Endodermal cell (in vitro differentiated cells): ENCODE measurements at regions not wholly inside any gene's neighbourhood (a gene's known extent, or its start where the extent isn't known, plus 50 kb on each side); places are given as distances from the start of the nearest gene placed in this dataset.

Source experiments
- DNase-seq: peaks from one replicate; pipeline ENCODE4 v3.0.0-alpha.2; 2017
- H3K27ac ChIP-seq: 2 replicates; pipeline ENCODE4 v1.5.1; 2013; ENCODE audit warnings: mild to moderate bottlenecking, low read depth, low read length, moderate library complexity
- H3K27me3 ChIP-seq: 2 replicates; pipeline ENCODE4 v1.6.1; 2013; ENCODE audit warnings: mild to moderate bottlenecking, low read length, moderate library complexity; ENCODE audit not compliant: insufficient read depth, control insufficient read depth, poor library complexity, severe bottlenecking
- H3K36me3 ChIP-seq: 2 replicates; pipeline ENCODE4 v1.7.0; 2013; ENCODE audit warnings: mild to moderate bottlenecking, low read length, moderate library complexity; ENCODE audit not compliant: control insufficient read depth, insufficient read depth
- H3K4me1 ChIP-seq: one replicate; pipeline ENCODE4 v1.7.0; 2013; ENCODE audit warnings: low read length; ENCODE audit not compliant: control insufficient read depth, insufficient read depth
- H3K4me3 ChIP-seq: 2 replicates; pipeline ENCODE4 v1.5.1; 2013; ENCODE audit warnings: mild to moderate bottlenecking, low read length, moderate library complexity
- H3K9ac ChIP-seq: 2 replicates; pipeline ENCODE4 v1.6.1; 2013; ENCODE audit warnings: mild to moderate bottlenecking, low read length, moderate library complexity; ENCODE audit not compliant: poor library complexity, severe bottlenecking; ENCODE audit errors: extremely low read depth
- H3K9me3 ChIP-seq: 2 replicates; pipeline ENCODE4 v1.6.1; 2013; ENCODE audit warnings: mild to moderate bottlenecking, low read length, moderate library complexity; ENCODE audit not compliant: control insufficient read depth
- H3K27ac Mint-ChIP-seq: 2 replicates; pipeline ENCODE4 v1.8.0; 2020; ENCODE audit warnings: mixed read lengths
- H3K27me3 Mint-ChIP-seq: 2 replicates; pipeline ENCODE4 v1.8.0; 2021; ENCODE audit warnings: mild to moderate bottlenecking, mixed read lengths; ENCODE audit not compliant: insufficient read depth
- H3K36me3 Mint-ChIP-seq: 2 replicates; pipeline ENCODE4 v1.8.0; 2020; ENCODE audit warnings: low read depth, mixed read lengths
- H3K4me1 Mint-ChIP-seq: 2 replicates; pipeline ENCODE4 v1.8.0; 2020; ENCODE audit warnings: mixed read lengths
- H3K4me3 Mint-ChIP-seq: 2 replicates; pipeline ENCODE4 v1.8.0; 2020; ENCODE audit warnings: mild to moderate bottlenecking, moderate library complexity, mixed read lengths
- H3K9me3 Mint-ChIP-seq: 2 replicates; pipeline ENCODE4 v1.8.0; 2020; ENCODE audit warnings: mild to moderate bottlenecking, mixed read lengths
- CTCF ChIP-seq: fragments of 200-600 bp; sonication (generic); conservative IDR thresholded peaks from 2 replicates; pipeline ENCODE4 v1.5.0; 2021; ENCODE audit warnings: antibody characterized with exemption, mild to moderate bottlenecking
- WGBS, 2 experiments: methylation state at CpG; one replicate each; pipeline versions ENCODE4 v1.1.5 to v1.1.7; 2013; ENCODE audit warnings: missing lambda C conversion rate in 2 of 2, mixed read lengths in 1 of 2; ENCODE audit not compliant: insufficient coverage in 1 of 2, insufficient read length in 1 of 2; 5-methylcytosine and 5-hydroxymethylcytosine counted together

- Mint-ChIP-seq H3K4me3 (no peak overlapping the region), H3K36me3 (no peaks in the 10 kb centered on the region), H3K4me1 (peaks cover 25% of the 10 kb centered on the region), H3K27me3 (peaks cover 55% of the 10 kb centered on the region), H3K9me3 (no peaks in the 10 kb centered on the region), H3K27ac (no peak overlapping the region)
- Histone ChIP-seq H3K27ac (no peak overlapping the region), H3K4me3 (no peak overlapping the region), H3K27me3 (peaks cover 35% of the 10 kb centered on the region), H3K36me3 (no peaks in the 10 kb centered on the region), H3K9ac (no peak overlapping the region), H3K9me3 (no peaks in the 10 kb centered on the region), H3K4me1 (peaks cover 3% of the 10 kb centered on the region)
- 70 to 83% methylated on average over 2 to 4 of the region's 4 CpGs for WGBS, 2 experiments
- no peak for TF ChIP-seq CTCF
- DNase-seq = no peak
Observed at GRCh38 chr2:204293884-204294747, 251.2 kb upstream of the PARD3B start.

GRCh38 chr2:204298404-204298803, 246.9 kb upstream of the PARD3B start:
- no peak for DNase-seq
- Mint-ChIP-seq H3K27ac (no peak overlapping the region), H3K4me1 (peaks cover 37% of the 10 kb centered on the region), H3K27me3 (peaks cover 20% of the 10 kb centered on the region), H3K4me3 (no peak overlapping the region), H3K36me3 (no peaks in the 10 kb centered on the region), H3K9me3 (no peaks in the 10 kb centered on the region)
- TF ChIP-seq CTCF = no peak
- no peaks in the 10 kb centered on the region for H3K27me3 ChIP-seq
- H3K4me3 ChIP-seq = no peak overlapping the region
- peaks cover 3% of the 10 kb centered on the region for H3K4me1 ChIP-seq
- no peaks in the 10 kb centered on the region for H3K9me3 ChIP-seq
- WGBS, 2 experiments = 86 to 100% methylated on average over 1 of the region's 1 CpG
- no peak overlapping the region for H3K27ac ChIP-seq
- H3K36me3 ChIP-seq = no peaks in the 10 kb centered on the region
- H3K9ac ChIP-seq = no peak overlapping the region

- Mint-ChIP-seq H3K4me1 (peaks cover 24% of the 10 kb centered on the region), H3K9me3 (no peaks in the 10 kb centered on the region), H3K27me3 (peaks cover 17% of the 10 kb centered on the region), H3K4me3 (no peak overlapping the region), H3K27ac (no peak overlapping the region), H3K36me3 (no peaks in the 10 kb centered on the region)
- no peak for TF ChIP-seq CTCF
- 95% methylated on average over 1 of the region's 1 CpG; no CpG with 5 or more reads in 1 of the 2 experiments for WGBS, 2 experiments
- no peak overlapping the region for H3K9ac ChIP-seq
- no peak overlapping the region for H3K27ac ChIP-seq
- DNase-seq = no peak
- no peaks in the 10 kb centered on the region for H3K27me3 ChIP-seq
- no peaks in the 10 kb centered on the region for H3K36me3 ChIP-seq
- H3K4me3 ChIP-seq = no peak overlapping the region
- H3K4me1 ChIP-seq = no peaks in the 10 kb centered on the region
- no peaks in the 10 kb centered on the region for H3K9me3 ChIP-seq
Observed at GRCh38 chr2:204299766-204300165, 245.5 kb upstream of the PARD3B start.
